Colonic mucosa (tissue), 4 donors: ENCODE measurements at regions not wholly inside any gene's neighbourhood (a gene's known extent, or its start where the extent isn't known, plus 50 kb on each side); places are given as distances from the start of the nearest gene placed in this dataset.

Source experiments
- DNase-seq: peaks from one replicate; pipeline ENCODE4 v3.0.0-alpha.2; 2020
- H3K27ac ChIP-seq: fragments of 200-600 bp; one replicate; pipeline ENCODE4 v1.8.0; 2021
- H3K27me3 ChIP-seq: fragments of 200-600 bp; one replicate; pipeline ENCODE4 v1.8.0; 2021
- H3K36me3 ChIP-seq: fragments of 200-600 bp; one replicate; pipeline ENCODE4 v1.8.0; 2021
- H3K4me1 ChIP-seq: fragments of 200-600 bp; one replicate; pipeline ENCODE4 v1.8.0; 2021; ENCODE audit warnings: mild to moderate bottlenecking
- H3K4me3 ChIP-seq: fragments of 200-600 bp; one replicate; pipeline ENCODE4 v1.8.0; 2021
- H3K9ac ChIP-seq, 2 donors: one replicate each; pipeline ENCODE4 v1.7.0; 2013; ENCODE audit warnings: control low read depth in 2 of 2, low read depth in 2 of 2, low read length in 2 of 2
- H3K9me3 ChIP-seq: fragments of 200-600 bp; one replicate; pipeline ENCODE4 v1.8.0; 2021
- intact Hi-C: fragments of 100-400 bp; cut with DNase I; formaldehyde crosslinking; loops from one replicate; pipeline ENCODE4 v1.14.1; 2022
- TF ChIP-seq, protein P1 (sequence below): fragments of 200-600 bp; IDR thresholded peaks from one replicate; pipeline ENCODE4 v1.8.0; 2022; ENCODE audit warnings: antibody characterized with exemption, mild to moderate bottlenecking
- donor health status: healthy.
- donor health status: DM: no; HTN: no; CAD: no.
- donor health status: DM: no; HTN: no; CAD: no.

DNA sequence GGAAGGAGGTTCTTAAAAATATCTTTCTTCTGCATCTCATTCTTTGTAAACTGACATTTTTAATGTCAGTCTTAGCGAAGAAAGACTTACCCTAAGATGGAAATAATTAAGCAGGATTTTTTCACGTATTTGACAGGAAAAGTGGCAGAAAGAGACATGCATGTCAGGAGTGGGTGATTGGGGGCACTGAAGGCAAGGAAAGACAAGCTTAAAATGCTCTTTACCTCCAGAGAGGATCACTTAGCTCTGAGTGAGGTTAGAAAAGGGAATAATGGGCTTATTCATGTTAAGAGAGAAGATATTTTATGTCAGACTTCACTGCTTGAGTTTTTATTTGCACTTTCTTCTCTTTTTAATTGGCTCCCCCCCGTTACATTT lies 1358.2 kb upstream of the TMEM132C start:
- H3K36me3 ChIP-seq: no peaks in the 10 kb centered on the region
- no peaks in the 10 kb centered on the region for H3K27me3 ChIP-seq
- intact Hi-C loops: no loop called here
- no peak overlapping the region for H3K9ac ChIP-seq
- no peak overlapping the region for H3K4me3 ChIP-seq
- no peak overlapping the region for H3K27ac ChIP-seq
- TF ChIP-seq, protein P1, sequence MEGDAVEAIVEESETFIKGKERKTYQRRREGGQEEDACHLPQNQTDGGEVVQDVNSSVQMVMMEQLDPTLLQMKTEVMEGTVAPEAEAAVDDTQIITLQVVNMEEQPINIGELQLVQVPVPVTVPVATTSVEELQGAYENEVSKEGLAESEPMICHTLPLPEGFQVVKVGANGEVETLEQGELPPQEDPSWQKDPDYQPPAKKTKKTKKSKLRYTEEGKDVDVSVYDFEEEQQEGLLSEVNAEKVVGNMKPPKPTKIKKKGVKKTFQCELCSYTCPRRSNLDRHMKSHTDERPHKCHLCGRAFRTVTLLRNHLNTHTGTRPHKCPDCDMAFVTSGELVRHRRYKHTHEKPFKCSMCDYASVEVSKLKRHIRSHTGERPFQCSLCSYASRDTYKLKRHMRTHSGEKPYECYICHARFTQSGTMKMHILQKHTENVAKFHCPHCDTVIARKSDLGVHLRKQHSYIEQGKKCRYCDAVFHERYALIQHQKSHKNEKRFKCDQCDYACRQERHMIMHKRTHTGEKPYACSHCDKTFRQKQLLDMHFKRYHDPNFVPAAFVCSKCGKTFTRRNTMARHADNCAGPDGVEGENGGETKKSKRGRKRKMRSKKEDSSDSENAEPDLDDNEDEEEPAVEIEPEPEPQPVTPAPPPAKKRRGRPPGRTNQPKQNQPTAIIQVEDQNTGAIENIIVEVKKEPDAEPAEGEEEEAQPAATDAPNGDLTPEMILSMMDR: no peak
- no peaks in the 10 kb centered on the region for H3K9me3 ChIP-seq
- DNase-seq: no peak
- H3K4me1 ChIP-seq: no peaks in the 10 kb centered on the region

DNA sequence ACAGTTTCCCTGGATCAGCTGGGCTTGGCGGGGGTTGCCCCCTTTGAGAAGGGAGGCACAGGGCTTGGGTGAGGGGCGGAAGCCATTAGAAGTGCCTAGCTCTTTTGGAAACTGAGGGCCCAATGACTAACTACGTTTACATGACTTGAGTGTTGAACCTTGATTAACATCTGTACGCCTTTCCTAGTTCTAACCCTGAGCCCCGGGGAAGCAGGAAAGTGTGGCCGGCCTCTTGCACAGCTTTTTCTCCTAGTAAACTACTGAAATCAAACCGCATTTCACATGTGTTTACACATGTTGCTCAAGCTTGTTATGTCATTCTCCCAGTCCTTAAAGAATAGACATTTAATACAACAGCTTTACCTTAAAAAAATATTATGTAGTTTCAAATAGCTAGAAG lies 1356.4 kb upstream of the TMEM132C start:
- TF ChIP-seq, protein P1: no peak
- Histone ChIP-seq H3K4me1 (no peaks in the 10 kb centered on the region), H3K9ac (no peak overlapping the region), H3K36me3 (no peaks in the 10 kb centered on the region), H3K27me3 (no peaks in the 10 kb centered on the region), H3K9me3 (no peaks in the 10 kb centered on the region), H3K27ac (no peak overlapping the region), H3K4me3 (no peak overlapping the region)
- no peak for DNase-seq
- intact Hi-C loops: no loop called here

DNA sequence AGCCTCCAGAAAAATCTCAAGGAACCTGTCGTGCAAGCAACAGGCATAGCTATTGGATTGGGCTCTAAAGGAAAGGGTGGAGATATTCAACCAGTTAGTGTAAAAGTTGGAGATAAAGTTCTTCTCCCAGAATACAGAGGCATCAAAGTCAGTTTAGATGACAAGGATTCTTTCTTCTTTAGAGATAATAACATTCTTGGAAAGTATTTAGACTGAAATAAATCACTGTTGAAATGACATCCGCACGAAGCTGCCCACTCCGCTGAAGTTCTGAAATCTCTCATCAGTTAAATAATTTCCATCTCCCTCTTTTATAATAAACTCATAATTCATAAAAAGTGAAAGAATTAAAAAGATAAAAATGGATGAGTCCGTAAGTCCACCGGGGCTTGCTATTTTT lies 1354.9 kb upstream of the TMEM132C start:
- Histone ChIP-seq H3K9ac (no peak overlapping the region), H3K4me3 (no peak overlapping the region), H3K36me3 (no peaks in the 10 kb centered on the region), H3K4me1 (no peaks in the 10 kb centered on the region), H3K27me3 (no peaks in the 10 kb centered on the region), H3K9me3 (no peaks in the 10 kb centered on the region), H3K27ac (no peak overlapping the region)
- intact Hi-C loops: no loop called here
- no peak for DNase-seq
- TF ChIP-seq, protein P1: no peak

DNA sequence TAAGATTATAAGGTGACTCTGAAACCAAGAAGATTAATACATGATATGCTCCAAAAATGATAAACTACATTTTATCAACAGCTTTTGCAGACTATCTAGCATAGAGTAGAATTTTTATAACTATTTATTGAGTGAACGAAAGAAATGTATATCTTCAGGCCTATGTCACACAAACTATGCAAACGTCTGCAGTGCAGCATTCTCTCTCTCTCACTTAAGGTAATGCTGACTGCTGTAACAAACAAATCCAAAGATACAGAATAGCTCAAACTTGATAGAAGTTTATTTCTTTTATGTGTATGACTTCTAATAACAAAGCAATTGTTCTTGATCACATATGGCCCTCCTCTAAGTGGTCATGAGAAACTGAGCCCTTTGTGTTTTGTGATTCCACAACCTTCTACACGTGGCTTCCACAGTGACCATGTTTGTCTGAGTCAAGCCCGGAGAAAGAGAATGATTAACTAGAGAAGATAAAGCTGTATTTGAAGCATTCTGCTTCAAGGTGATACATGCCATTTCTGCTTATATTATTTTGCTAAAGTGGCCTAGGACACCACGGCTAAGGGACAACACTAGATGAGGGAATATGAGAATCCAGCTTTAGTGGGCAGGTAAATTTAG lies 1352.7 kb upstream of the TMEM132C start:
- Histone ChIP-seq H3K4me3 (no peak overlapping the region), H3K27me3 (no peaks in the 10 kb centered on the region), H3K4me1 (no peaks in the 10 kb centered on the region), H3K27ac (no peak overlapping the region), H3K36me3 (no peaks in the 10 kb centered on the region), H3K9me3 (no peaks in the 10 kb centered on the region), H3K9ac (no peak overlapping the region)
- no peak for DNase-seq
- intact Hi-C loops: no loop called here
- TF ChIP-seq, protein P1: no peak

DNA sequence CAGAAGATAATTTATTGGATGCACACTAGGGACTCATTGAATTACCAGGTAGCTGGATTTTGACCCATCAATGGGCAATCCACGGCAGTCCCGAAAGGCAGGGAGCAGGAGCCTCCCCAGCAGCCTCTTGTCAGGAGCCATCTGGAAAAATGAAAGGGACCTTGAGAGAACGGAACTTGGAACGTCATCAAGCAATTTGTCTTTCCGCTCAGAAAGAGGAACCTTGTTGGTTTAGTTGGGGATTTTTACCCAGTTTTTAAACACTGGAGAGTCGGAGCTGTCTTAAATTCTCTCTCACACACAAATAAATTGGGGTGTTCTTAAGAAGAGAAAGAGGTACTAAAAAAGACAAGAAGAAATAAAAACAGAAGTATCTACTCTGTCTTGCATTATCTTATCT lies 1351.7 kb upstream of the TMEM132C start:
- no peak overlapping the region for H3K27ac ChIP-seq
- no peaks in the 10 kb centered on the region for H3K4me1 ChIP-seq
- H3K36me3 ChIP-seq: no peaks in the 10 kb centered on the region
- H3K9me3 ChIP-seq: no peaks in the 10 kb centered on the region
- TF ChIP-seq, protein P1: no peak
- H3K27me3 ChIP-seq: no peaks in the 10 kb centered on the region
- H3K4me3 ChIP-seq: no peak overlapping the region
- DNase-seq: no peak
- intact Hi-C loops: no loop called here
- H3K9ac ChIP-seq: no peak overlapping the region
